ENCODE measurements at regions not wholly inside any gene's neighbourhood (a gene's known extent, or its start where the extent isn't known, plus 50 kb on each side); places are given as distances from the start of the nearest gene placed in this dataset.
A peak's percentile ranks its signal among the peaks of the same experiment; 100 is the strongest.
"Not testable (repeated sequence)": the region's sequence is repeated elsewhere in the genome, so short reads cannot be mapped to it uniquely, and the experiment has no call there.

DNA sequence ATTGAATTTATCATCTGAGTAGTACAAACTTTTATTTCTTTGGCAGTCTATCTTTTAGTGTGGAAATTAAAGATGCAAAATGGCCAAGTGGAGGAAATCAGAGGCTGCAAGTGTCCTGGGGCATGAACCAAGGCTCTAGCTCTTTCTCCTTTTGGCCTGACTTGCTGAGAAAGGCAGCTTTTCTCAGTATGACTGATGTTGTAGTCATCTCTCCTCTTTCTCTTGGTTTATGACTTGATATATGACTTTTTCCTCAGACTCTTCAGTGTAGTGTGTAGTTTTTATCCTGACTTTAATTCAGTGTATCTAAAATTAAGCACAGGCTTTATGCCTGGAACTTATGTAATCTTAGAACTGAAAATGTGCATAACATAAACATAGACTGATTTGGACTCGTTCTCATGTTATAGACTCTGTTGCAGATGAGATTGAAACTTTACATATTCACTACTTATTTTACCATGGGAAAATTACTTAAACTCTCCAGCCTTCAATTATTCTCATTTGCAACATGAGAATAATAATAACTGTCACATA lies 65.7 kb downstream of the SLITRK5 start:
- DNase-seq (ENCODE audit: low spot score) = no peak

- no peak for DNase-seq (ENCODE audit: low spot score)
Observed at GRCh38 chr13:87754097-87754496, 82.9 kb downstream of the SLITRK5 start.

DNA sequence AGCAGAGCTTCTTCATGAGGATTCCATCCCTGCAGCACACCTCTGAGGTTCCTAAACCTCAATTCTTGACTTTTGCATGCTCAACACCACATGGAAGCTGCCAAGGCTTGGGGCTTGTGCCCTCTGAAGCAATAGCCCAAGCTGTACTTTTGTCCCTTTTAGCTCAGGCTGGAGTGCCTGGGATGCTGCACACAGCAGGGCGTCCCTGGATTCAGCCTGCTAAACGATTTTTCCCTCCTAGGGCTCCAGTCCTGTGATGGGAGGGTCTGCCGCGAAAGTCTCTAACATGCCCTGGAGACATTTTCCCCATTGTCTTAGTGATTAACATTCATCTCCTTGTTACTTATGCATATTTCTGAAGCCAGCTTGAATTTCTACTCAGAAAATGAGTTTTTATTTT lies 98.3 kb downstream of the SLITRK5 start:
- DNase-seq (ENCODE audit: low spot score) = no peak

DNA sequence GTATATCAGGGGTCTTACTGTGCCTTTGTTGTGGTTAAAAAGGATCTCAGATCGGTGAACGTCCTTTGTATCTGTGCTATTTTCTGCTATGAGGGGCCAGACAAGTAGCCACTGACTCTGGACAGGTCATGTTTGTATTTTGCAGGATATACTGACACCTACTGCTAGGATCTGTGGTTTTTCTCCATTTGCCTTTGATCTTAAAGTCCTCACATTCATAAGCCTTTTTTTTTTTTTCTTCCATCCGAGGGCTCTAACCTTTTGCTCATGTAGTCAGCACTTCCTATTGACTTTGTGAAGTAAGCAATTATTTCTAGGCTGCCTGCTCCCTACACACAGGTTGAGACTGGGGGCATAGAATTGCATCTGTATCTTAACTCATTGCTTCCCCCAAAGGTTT lies 106.2 kb downstream of the SLITRK5 start:
- DNase-seq (ENCODE audit: low spot score) = peak; percentile 13

- no peak for DNase-seq (ENCODE audit: low spot score)
Observed at GRCh38 chr13:87778128-87778527, 107.0 kb downstream of the SLITRK5 start.

DNA sequence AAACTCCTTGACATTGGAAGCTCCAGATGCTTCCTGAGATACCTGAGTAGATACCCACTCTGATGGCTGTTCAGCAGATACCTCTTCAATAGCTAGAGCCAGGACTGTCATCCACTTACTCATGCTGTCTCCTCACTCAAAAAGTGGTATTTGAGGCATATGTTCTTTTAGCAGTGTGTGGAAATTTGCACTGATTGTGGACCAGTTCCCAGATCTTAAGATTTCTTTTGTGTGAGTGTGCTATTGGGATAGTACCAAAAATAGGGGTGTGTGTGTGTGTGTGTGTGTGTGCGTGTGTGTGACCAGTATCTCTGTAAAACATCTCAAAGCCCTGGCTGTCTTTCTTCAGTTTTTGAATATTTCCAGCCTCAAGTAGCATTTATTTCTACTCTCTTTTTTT lies 108.3 kb downstream of the SLITRK5 start:
- DNase-seq (ENCODE audit: low spot score) = no peak

- DNase-seq (ENCODE audit: low spot score) = no peak
Observed at GRCh38 chr13:87783366-87783765, 112.2 kb downstream of the SLITRK5 start.

- no peak for DNase-seq (ENCODE audit: low spot score)
Observed at GRCh38 chr13:87788363-87788762, 117.2 kb downstream of the SLITRK5 start.

- DNase-seq (ENCODE audit: low spot score) = no peak
Observed at GRCh38 chr13:87792878-87793277, 121.7 kb downstream of the SLITRK5 start.

DNA sequence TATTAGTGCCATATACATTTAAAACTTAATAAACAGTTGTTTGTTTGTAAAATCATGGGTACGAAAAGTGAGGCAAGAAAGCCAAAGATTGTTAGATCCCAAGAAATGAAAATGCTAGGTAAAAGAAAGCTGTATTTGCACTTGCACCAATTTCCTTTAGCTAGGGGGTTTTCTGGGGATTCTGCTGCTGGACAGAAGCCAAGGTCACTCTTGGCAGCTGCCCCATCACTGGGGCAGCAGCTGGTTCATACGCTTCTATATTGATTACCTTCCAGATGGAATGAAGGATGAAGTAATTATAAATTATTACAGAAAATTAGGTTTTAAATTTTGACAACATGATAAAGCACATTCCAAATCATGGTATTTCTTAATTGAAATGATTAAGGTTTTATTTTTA lies 127.4 kb downstream of the SLITRK5 start:
- DNase-seq (ENCODE audit: low spot score) = no peak

GRCh38 chr13:87810391-87810801 lies 139.2 kb downstream of the SLITRK5 start:
- no peak for DNase-seq (ENCODE audit: low spot score)

- DNase-seq (ENCODE audit: low spot score) = no peak
Observed at GRCh38 chr13:87810920-87811344, 139.8 kb downstream of the SLITRK5 start.

DNA sequence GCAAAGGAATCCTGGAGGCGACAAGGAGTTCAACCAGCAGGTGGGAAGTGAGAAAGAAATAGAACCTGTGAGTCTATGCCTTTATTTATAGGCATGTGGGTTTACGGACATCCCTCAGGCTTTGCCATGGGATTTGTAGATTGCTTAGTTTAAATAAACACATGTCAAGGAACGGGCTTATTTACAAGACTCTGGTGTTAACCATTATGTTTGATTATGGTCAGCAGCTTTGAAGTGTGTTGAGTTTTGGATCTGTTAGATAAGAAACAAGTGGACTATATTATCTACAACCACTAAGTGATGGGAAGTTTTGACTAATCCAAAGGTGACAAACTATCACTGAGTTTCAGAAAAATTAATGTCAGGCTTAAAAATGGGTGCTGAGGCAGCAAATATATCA lies 143.2 kb downstream of the SLITRK5 start:
- DNase-seq (ENCODE audit: low spot score) = no peak

DNA sequence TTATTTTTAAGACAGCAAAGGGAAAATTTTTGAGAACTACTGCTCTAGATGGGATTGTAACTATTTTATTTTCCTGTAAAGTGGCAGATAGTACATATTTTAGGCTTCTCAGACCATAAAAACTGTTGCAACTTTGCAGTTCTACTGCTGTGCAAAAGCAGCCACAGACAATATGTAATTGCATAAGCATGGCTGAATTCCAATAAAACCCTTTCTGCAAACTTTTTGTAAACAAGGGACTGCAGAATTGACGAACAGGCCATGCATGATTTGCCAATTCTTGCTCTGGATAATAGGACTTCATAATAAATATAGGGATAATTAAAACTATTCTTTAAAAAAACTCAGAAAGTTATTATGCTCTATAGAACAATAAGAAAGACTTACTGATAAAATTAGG lies 149.1 kb downstream of the SLITRK5 start:
- DNase-seq (ENCODE audit: low spot score) = no peak

DNA sequence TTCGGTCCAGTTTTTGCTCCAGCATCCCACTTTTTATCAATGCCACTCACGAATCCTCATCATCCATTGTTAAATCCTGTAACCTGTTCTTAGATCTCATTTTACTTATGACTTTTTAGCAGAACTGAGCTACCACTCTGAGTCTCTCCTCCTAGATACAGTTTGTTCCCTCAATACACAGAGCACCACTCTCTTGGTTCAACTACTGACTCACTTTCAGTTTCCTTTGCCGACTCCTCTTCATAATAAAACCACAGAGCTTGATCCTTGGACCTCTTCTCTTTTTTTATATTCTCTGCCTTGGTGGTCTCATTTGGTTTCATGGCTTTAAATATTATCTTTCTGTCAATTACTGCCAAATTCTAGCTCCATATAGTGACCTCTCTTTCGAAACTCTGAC lies 150.3 kb downstream of the SLITRK5 start:
- DNase-seq (ENCODE audit: low spot score) = no peak

DNA sequence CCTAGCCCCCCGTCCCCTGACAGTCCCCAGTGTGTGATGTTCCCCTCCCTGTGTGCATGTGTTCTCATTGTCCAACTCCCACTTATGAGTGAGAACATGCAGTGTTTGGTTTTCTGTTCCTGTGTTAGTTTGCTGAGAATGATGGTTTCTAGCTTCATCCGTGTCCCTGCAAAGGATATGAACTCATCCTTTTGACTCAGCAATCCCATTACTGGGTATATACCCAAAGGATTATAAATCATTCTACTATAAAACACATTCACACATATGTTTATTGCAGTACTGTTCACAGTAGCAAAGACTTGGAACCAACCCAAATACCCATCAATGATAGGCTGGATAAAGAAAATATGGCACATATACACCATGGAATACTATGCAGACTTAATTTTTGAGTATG lies 155.1 kb downstream of the SLITRK5 start:
- not testable (repeated sequence) for DNase-seq (ENCODE audit: low spot score)

GRCh38 chr13:87827479-87827878 lies 156.3 kb downstream of the SLITRK5 start:
- no peak for DNase-seq (ENCODE audit: low spot score)

DNA sequence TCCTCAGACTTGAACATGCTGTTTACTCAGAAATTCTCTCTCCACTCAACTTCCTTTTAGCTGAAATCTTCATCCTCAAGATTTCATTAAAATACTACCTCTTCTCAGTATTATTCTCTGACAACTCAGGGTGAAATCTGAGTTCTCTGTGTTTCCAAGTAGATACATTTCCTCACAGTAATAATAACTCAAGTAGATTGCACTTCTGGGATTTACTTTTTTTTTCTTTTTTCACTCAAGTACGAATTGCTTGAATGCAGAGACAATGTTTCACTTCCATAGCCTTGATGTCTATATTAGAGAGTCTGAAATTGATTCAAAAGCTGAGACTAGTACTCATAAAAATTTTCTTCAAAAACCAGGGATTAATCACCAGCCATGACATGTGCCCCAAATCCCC lies 166.4 kb downstream of the SLITRK5 start:
- no peak for DNase-seq (ENCODE audit: low spot score)

DNA sequence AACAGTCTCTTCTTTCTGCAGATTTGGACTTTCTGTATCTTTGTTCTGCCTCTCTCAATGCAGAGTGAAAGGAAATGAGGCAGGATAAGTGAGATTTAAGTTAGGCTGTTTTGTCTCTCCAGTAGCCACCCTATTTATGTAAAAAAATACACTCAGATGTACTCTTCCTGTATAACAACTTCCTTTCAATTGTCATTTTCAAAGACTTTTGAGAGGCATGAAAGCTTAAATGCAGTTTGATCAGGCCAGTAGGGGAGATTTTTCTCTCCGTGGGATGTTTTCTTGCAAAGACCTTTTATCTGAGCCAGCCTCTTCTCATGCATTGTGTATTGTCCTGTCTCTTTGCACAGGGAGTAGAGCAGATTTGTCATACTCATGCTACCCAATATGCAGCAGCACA lies 166.8 kb downstream of the SLITRK5 start:
- DNase-seq (ENCODE audit: low spot score) = no peak

GRCh38 chr13:87851410-87851809 lies 180.2 kb downstream of the SLITRK5 start:
- no peak for DNase-seq (ENCODE audit: low spot score)

DNA sequence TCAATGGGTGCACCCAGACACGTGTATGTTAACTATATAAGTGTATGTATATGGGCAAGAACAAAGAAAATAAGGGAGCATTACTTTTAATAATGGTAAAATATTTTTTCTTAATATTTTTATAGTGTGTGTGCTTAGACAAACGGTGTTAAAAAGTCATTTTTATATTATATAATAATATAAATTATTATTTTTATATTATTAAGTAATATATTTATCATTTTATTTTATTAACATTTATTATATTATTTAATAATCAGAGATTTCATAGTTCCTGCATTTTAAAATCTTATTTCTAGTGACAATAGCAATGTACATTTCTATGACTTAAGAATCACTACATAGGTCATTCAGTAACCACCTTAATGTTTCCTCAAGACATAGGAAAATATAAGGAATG lies 184.4 kb downstream of the SLITRK5 start:
- DNase-seq (ENCODE audit: low spot score) = no peak

DNA sequence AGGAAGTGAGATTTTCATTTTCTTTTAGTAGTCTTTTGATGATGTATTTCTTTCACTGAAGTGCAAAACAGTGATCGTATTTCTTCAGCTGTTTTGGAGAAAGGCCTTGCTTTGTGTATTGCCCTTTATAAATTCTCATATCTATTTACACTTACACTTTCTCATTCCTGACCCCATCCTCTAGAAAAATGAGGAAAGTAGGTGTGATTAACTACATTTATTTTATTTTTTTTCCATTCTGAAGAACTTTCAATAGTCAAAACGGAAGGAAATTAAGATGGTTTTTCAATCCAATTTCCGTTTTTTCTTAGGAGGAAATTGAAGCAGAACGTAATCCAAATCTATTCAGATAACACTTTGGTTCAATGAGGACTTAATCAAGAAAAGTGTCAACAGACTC lies 188.1 kb downstream of the SLITRK5 start:
- no peak for DNase-seq (ENCODE audit: low spot score)

GRCh38 chr13:87867426-87867825 lies 196.3 kb downstream of the SLITRK5 start:
- DNase-seq (ENCODE audit: low spot score) = no peak

DNA sequence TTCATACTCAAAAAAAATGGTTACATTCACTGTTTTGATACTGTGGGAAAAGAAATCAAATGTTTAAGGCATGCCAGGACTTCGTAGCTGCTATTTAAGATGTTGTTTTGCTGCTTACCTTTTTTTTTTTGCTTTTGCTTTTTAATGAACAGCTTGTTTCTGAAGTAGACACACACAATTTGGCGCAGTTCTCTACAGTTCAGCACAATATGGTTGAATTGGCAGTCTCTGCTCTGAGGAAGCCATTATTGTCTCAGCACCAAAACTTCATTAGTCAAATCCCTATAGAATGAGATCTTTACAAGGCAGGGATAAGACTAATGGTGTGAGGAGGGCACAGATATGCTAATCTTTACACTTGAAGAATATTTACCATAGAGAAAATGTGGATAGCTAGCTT lies 197.6 kb downstream of the SLITRK5 start:
- DNase-seq (ENCODE audit: low spot score) = no peak

DNA sequence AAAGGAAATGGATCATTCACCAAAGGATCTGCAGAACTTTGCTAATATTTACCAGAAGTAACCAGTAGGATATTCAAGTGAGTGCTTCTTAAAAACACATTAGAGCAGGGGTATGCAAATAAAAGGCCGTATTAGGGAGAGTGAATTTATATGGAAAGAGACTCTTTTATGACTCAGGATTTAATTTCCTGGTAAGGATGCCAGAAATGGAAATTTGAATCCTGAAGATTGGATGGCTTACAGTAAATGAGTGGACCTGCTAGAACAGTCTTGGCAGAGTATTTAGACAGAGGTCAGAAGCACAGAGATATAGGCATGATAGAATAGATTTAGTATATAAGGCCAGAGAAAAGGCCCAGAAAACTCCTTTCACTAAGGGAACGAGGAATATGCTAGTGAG lies 201.6 kb downstream of the SLITRK5 start:
- DNase-seq (ENCODE audit: low spot score) = no peak

All from COLO829 (cell line).